NT2/D1 (cell line): ENCODE measurements at regions not wholly inside any gene's neighbourhood (a gene's known extent, or its start where the extent isn't known, plus 50 kb on each side); places are given as distances from the start of the nearest gene placed in this dataset.

ENCODE experiments used
- SUZ12 ChIP-seq: IDR thresholded peaks from 2 replicates; pipeline ENCODE4 v1.6.1; 2011; ENCODE audit not compliant: insufficient read length, insufficient read depth; ENCODE audit errors: extremely low read depth
- YY1 ChIP-seq: IDR thresholded peaks from 2 replicates; pipeline ENCODE4 v1.6.1; 2011; ENCODE audit not compliant: insufficient read length, insufficient read depth
- ZNF274 ChIP-seq: IDR thresholded peaks from 2 replicates; pipeline ENCODE4 v1.6.1; 2011; ENCODE audit warnings: mild to moderate bottlenecking, low read depth, low read length

DNA sequence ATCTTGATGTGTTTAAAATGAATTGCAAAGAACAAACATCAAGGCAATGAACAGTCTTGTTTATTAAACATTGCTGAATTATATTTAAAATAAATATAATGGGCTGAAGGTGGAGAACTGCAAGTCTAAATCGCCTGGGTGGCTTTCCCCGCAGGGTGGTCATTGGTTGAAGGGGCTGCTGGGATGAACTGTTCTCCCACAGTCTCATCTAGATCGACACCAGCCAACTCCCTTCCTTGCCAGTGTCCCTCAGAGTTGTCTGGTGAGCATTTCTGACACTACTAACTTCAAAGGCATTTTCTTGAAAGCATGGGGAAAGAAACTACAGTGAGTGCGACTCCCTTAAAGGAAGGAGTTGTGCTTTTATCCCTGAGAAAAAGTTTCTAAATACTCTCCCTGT lies 196.5 kb upstream of the LRTM1 start:
- TF ChIP-seq YY1 (no peak), SUZ12 (no peak), ZNF274 (no peak)
